ENCODE measurements at regions not wholly inside any gene's neighbourhood (a gene's known extent, or its start where the extent isn't known, plus 50 kb on each side); places are given as distances from the start of the nearest gene placed in this dataset.
A peak's percentile ranks its signal among the peaks of the same experiment; 100 is the strongest.
"Not testable (repeated sequence)": the region's sequence is repeated elsewhere in the genome, so short reads cannot be mapped to it uniquely, and the experiment has no call there.

DNA sequence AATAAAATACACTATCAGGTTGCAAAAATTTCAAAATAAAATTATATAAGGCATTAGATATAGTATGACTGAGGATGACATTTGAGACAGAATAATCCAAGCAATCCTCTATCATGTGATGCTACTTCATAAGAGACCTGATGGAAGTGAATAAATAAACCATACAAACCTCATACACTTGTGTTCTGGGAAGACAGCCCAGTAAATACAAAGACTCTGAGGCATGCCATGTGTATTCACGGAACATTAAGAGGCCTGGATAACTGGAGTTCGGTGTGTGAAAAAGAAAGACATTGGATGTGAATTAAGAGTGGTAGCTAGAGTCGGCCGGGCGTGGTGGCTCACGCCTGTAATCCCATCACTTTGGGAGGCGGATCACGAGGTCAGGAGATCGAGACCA lies 364.2 kb downstream of the ADAM29 start:
- DNase-seq = no peak

DNA sequence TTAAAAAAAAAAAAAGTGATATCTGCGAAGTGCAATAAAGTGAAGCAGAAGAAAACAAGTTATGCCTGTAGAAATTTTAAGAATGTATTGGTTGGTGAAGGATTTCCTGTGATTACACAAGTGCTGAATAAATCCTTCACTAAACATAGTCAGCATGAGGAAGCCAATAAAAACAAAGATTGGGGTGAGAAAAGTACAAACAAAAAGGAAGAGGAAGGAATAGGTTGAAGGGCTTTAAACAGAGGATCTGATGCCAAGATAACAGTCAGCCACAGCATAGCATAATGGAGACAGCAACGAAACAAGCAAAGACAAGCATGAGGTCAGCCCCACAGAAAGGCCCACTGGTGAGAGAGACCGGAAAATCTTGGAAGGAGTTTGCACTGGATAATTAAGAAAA lies 372.2 kb downstream of the ADAM29 start:
- no peak for DNase-seq

DNA sequence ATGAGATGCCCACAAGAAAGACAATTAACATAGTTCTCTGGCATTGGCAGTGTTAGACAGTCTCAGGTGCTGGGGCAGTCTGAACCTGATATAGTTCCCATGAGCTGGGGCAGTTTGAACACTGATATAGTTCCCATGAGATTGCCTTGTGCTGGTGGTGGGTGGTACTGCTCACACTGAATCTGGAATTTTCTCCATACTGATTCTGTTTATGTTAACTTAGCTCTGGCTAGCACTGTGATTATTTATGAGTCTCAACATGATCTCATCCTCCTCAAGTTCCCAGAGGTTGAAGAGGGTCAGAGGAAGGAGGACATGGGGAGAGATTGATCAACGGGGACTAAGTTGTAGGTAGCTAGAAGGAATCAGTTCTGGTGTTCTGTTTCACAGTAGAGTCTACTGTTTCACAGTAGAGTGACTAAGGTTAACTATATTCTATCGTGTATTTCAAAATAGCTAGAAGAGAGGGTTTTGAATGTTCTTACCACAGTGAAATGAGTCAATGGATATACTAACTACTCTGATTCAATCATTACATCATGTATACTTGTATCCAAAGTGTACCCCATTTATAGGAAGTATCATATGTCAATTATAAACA lies 379.9 kb downstream of the ADAM29 start:
- no peak for DNase-seq

DNA sequence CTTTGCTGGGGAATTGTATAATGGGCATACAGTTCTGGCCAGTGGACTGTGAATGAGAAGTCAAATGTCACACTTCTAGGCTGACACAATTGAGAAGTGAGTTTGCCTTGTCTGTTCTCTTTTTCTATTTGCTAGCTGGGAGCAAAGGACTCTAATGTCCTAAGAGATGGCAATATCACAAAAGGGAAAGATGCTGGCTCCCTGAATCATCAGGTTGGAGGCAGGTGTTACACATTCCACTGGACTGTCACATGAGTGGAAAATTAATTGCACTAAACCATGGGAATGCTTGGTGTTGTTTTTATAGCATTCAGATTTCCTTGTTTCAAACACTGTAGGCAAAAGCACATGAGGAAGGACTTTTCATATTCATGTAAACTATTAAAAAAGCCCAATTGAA lies 388.3 kb downstream of the ADAM29 start:
- DNase-seq = no peak

DNA sequence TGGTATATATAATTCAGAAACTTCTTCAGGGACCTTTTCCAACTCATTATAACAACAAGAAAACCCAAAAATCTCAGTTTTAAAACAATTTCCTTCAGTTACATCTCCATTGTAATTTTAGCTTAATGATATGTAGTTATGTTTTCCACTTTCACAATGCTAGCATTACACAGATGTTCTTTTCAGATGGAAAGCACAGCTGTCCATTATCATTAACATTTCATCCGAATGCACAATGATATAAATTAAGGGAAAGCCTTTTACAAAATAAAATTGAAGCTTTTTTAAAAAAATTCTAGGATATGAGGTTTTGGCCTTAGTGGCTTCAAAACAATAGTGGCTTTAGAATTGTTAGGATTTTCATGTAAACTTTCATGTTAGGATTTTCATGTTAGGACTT lies 389.2 kb downstream of the ADAM29 start:
- DNase-seq = no peak

DNA sequence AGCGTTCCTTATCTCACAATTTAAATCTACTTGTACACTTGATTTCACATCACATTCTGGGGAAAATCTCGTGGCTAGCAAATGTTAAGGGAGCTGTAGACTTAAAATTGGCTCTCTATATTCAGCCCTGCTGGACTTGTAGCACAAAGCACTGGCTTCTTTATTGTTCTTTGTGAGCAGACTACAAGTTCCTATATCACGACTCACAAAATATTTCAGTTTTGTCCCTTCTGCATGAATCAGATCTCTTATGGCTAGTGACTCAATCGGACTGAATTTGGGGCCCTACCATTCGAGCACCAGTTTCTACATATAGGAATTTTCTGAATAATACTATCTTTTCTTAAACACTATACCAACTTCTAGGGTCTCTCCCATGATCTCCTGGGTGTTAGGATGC lies 390.1 kb downstream of the ADAM29 start:
- no peak for DNase-seq

DNA sequence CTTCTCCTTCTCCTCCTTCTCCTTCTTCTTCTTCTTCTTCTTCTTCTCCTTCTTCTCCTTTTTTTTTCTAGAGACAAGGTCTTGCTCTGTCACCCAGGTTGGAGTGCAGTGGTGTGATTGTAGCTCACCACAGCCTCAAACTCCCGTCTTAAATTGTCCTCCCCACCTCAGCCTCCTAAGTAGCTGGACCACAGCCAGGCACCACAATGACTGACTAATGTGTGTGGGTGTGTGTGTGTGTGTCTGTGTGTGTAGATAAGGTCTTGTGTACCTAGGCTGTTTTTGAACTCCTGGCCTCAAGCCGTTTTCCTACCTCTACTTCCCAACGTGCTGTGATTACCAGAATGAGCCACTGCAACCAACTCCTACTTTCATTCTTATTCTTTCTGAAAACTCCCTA lies 390.9 kb downstream of the ADAM29 start:
- DNase-seq = no peak

DNA sequence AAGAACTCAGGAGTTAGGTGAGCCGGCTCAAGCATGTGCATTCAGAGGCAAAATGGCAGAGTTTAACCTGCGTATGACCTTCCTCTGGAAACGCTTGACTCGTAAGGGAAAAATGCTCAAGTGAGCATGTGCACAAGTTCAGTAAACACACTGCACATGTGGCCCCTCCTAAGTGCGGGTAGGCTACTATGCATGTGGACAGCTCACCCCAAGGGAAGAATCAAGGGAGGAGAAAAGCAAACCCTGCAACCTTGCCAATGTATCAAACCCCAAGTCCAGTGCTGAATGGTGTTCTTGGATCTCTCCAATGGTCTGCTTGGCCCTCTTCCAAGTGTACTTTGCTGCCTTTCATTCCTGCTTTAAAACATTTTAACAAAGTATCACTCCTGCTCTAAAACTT lies 407.1 kb downstream of the ADAM29 start:
- peak; percentile 36 for DNase-seq

DNA sequence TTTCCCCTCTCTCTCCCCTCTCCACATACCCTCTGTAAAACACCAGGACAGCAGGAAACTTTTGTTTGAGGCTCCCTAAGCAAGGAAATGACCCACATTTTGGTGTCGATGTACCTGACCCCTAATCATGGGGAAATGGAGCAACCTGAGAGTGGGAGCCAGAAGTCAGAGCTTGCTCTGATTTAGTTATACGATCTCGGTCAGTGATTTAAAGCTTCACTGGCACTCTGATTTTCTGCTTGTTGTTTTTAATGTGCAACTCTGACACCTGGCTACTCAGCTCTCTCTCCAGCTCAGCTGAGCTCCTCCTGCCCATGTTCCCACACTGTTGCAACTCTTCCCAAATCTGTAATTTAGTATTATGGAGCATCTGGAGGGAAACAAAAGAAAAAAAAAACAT lies 408.6 kb downstream of the ADAM29 start:
- DNase-seq = peak; percentile 2

DNA sequence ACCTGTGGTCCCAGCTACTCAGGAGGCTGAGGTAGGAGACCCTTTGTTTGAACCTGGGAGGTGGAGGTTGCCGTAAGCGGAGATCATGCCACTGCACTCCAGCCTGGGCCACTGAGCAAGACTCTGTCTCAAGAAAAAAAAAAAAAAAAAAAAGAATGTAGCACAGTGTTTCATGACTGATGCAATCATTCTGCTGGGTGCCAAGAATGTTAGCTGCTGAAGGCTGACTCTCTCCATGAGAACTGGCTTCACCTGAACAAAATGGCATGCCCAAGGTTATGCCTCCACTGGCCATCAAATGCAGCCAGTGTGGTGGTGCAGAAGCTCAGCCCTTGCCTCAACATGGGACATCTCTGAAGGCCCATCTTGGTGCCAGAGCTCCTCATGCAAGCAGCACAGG lies 412.1 kb downstream of the ADAM29 start:
- DNase-seq = no peak

DNA sequence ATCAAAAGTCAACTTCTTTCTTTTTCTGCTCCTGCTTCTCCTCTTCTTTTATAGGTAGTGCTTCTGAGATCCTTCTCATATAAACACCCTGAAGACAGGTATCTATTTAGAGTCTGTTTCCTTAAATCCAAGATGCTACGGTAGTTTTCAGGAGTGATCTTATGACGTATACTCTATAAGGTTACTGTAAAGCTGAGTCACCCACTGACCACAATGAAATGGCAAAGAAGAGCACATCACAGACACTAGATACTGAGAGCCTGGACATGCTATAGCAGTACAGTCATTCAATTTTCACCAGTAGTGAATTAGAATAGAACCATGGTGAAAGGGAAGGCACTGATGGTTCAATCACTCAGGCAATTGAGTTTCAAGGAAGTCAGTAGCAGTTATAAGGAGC lies 412.5 kb downstream of the ADAM29 start:
- no peak for DNase-seq

DNA sequence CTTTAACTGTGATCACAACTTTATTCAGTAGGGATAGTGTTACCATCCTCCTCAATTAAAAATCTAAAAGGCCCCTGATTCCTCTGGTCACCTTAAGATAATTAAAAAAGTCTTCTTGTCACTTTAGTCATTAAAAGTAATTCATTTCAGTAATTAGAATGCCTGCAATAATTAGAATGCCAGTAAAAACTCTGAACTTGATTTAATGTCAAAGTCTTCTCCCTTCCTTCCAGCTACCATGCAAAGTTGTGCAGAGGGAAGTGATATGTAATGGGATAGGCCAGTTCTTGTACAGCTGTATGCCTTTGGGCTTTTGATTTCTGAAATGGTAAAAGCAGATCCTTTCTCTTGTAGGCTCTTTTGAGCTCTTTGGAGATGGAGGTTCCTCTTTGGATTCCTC lies 417.2 kb downstream of the ADAM29 start:
- no peak for DNase-seq

DNA sequence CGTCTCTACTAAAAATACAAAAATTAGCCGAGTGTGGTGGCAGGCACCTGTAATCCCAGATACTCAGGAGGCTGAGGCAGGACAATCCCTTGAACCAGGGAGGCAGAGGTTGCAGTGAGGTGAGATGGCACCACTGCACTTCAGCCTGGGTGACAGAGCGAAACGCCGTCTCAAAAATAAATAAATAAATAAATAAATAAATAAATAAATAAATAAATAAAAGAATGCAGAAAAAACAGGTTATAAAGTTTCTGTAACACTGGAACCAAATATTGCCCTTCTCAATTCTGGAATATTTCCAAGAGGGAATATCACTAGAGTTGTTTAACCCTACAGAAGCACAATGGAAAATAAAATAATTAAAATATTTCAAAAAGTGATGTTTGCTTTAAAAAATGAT lies 418.4 kb downstream of the ADAM29 start:
- DNase-seq = not testable (repeated sequence)

DNA sequence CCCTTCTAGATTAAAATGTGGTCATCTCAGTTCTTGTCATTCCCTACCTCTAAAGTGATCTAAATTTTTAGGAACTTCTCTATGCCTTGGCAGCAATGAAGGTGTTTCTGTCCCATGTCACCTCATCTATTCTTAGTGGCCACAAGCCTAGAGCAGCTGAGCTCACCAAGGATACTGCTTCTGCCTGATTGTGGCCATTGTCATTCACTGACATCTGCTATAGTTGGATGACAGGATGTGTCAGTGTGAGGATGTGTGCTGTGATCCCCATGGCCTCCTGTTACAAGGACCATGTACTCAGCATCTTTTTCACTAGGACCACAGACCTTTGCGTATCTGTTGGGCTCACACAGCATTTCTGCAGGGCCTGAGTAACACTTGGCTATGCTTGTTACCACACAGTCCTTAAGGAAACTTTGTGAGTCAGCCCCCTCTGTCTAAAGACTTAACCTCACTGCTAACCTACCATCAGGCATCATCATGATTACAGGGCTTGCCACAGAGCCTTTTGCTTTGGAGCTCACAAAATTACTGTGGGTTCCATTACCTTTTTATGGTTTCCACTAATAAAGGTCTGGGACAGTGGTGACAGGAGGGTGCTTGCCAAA lies 421.0 kb downstream of the ADAM29 start:
- no peak for DNase-seq

DNA sequence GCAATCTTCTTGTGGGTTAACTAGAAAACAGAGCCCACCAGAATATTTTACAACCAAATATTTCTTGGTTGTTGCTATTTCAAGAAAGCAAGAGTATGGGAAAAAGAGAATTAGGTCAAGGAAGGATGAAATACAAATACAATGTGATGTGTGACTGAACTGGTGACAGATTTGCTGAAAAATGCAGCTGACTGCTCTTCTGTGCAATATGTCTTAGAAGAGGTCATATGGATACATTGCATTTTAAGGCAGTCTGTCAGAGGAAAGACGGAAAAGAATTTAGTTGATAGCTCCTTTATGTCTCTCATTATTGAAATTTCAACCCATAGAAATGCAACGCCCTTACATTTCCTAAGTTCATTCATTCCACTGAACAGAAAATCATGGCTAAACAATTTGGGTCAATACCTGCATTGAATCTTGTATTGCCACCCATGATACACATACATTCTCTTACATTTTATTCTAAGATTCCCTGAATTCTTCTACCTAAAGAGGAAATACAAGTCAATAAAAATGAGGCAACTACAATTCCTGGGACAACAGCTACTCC lies 423.1 kb downstream of the ADAM29 start:
- DNase-seq = no peak

DNA sequence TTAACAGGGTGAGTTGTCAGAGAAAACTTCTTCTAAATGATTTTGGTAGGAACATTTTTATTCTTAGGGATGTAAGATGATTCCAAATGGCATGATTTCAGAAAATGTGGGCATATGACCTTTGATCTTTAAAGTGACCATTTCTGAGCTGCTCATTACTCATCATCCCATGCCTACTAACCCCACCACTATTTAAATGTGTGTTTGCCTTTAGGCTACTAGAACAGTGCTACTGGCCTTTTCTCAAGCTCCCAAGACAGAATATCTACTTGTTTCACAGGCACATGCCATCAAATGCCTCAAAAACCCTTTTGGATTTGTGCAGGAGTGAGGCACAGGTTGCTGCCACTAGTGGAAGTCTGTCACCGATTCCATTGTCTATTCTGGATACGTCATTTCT lies 428.2 kb downstream of the ADAM29 start:
- DNase-seq = no peak

DNA sequence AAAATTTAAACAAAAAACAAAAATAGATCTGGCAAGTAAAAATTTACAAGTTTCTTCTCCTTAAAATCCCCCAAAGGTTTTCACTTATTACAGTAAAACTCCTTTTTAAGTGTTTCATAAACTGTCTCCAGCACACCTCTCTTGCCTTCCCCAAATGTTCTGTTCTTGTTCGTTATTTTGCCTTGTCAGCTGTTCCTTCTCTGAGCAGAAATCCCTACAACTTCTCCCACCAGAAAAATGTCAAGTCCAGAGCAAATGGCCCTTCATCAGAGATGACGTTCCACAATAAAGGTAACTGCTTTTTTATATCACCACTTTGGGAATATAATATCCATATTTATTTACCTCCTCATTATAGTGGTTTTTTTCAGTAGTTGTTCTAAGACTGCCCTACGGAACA lies 432.1 kb downstream of the ADAM29 start:
- DNase-seq = no peak

DNA sequence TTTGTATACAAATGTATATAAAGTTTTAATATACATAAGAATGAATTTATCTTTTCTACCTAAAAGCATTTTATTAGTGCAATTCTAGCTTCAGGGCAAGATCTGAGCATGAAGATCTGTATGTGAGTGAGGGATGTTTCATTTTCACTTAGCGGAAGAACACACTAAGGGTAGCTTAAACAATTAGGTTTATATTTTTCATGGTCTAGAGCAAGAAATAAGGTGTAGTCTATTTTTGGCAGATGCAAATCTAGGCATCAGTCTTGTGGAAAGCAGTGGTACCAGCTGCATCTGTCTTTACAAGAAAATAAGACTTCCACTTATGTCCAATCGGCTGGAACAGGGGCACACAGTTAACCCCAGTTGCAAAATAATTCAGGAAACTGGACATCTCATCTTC lies 433.3 kb downstream of the ADAM29 start:
- DNase-seq = no peak

DNA sequence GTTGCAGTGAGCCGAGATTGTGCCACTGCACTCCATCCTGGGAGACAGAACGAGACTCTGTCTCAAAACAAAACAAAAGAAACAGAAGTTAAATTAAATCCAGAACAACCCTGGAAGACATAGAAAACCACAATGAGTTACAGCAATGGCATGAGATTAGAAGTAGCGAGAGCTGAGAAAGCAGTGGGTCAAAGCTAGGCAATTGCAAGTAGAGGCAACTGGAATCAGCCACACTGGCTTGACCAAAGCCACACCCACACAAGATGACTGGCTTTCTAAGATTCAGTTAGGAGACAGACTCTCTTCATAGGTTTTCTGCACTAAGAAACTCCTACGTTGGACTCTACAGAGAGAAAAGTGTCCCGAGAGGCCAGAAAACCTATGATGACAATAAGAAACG lies 443.0 kb downstream of the GPM6A start:
- no peak for DNase-seq

DNA sequence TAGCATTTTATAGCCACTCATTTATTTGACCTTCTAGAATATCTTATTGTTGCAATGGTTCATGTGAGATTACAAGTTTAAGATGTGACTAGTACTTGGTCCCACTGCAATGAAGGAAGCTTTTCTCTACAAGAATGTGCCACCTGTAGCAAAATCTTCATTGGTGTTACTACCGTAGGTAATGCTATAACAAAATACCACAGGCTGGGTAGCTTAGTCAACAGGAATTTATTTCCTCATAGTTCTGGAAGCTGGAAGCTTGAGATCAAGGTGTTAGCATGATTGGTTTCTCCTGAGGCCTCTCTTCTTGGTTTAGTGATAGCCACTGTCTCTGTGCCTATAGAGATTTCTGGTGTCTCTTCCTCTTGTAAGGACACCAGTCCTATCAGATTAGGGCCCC lies 441.0 kb downstream of the GPM6A start:
- DNase-seq = no peak

DNA sequence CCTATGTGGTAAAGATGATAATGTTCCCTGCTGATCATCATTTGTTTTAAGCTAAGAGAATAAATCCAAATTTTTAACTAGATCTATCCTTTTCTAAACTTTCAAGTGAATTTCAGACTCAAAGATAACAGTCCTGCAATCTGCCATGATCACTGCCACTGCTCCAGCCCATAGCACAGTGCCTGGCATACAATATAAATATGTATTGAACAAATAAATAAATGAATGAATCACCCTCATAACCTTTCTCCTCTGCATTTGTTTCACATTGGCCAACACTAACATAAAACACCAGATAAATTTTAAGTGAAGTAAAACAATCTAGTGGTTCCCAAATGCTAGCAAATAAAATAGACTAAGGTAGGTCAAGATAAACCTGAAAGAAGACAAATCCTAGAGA lies 439.0 kb downstream of the GPM6A start:
- no peak for DNase-seq

DNA sequence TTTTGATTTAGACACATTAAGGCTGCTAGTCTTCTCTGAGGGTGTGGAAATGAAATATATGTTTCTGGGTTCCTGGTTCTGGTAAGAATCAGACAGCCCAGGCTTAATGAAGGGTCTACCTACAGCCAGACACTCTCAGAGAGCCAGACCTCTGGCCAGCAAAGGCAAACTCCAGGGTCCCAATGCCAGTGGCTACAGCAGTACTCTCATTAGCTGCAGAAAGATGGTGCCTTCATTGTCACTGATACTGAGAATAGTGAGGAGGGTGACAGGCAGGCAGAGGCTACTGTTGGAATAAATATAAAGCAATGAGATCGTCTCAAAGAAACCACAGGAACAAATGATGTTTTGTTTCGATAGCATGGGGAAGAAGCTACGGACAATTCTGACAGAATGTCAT lies 437.6 kb downstream of the GPM6A start:
- DNase-seq = no peak

DNA sequence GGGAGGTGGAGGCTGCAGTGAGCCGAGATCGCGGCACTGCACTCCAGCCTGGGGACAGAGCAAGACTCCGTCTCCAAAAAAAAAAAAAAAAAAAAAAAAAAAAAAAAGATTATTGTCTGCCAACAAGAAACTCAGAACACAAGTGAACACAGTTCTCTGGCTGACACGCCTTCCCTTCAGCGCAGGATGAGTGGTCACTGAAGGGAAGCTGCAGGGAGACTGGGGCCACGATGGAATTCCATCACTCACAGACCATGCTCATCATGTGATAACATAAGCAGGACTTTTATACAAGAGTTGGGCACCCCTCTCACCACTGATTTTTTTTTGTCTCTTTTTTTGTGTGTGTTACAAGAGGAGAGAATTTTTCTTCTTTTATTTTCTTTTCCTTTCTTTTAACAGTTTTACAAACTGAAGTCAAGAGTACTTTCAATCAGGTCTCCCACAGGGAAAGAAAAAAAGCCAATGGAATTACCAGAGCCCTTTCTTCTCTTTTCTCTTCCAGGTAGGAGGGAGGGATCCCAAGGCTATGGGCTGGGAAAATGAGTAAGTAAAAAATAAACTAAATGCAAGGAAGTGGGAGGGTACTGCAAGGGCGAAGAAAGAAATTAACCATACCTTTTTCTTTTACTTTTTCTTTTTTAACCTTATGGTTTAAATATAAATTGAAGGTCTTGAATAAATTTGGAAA lies 435.6 kb downstream of the GPM6A start:
- no peak for DNase-seq

DNA sequence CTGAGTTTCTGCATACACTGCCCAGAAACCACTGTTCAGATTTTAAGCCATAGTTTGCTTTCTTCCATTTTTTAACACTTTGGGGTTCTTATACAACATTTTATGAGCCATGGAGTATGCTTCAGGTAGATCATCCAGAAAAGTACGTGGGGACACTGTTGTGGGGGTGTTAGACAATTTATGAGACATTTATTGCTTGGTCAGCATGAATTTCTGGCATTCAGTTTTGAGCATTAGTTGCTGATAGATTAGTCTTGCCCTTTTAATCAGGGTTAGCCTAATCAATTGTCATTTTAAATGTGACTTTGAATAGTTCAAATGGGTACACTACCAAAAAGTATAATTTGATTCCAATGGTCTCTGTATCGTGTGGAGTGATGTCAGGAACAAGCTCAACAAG lies 434.9 kb downstream of the GPM6A start:
- no peak for DNase-seq

All from hindlimb muscle (tissue), 1 donor.